Tibial nerve (tissue), 4 donors: ENCODE measurements at regions not wholly inside any gene's neighbourhood (a gene's known extent, or its start where the extent isn't known, plus 50 kb on each side); places are given as distances from the start of the nearest gene placed in this dataset.

Experiments used
- DNase-seq, 2 donors: peaks; one replicate each; pipeline ENCODE4 v3.0.0-alpha.2; 2019; ENCODE audit warnings: low spot score in 2 of 2
- H3K27ac ChIP-seq, 4 donors: fragments of 200-600 bp; sonication (generic) in 3 of 4; one replicate each; pipeline ENCODE4 v1.5.1; 2017 to 2019; ENCODE audit warnings: mild to moderate bottlenecking in 1 of 4
- H3K27me3 ChIP-seq, 2 donors: fragments of 200-600 bp; sonication (generic) in 1 of 2; one replicate each; pipeline versions ENCODE4 v1.5.1 to v1.6.0; 2017 to 2019
- H3K36me3 ChIP-seq, 3 donors: fragments of 200-600 bp; sonication (generic); one replicate each; pipeline ENCODE4 v1.5.1; 2018 to 2019
- H3K4me1 ChIP-seq, 4 donors: fragments of 200-600 bp; sonication (generic) in 3 of 4; one replicate each; pipeline ENCODE4 v1.5.1; 2017 to 2019
- H3K4me3 ChIP-seq, 4 donors: fragments of 200-600 bp; sonication (generic) in 3 of 4; one replicate each; pipeline ENCODE4 v1.5.1; 2017 to 2019; ENCODE audit warnings: mild to moderate bottlenecking in 1 of 4, moderate library complexity in 1 of 4
- H3K9me3 ChIP-seq, 4 donors: fragments of 200-600 bp; sonication (generic) in 3 of 4; one replicate each; pipeline ENCODE4 v1.5.1; 2017 to 2019
- CTCF ChIP-seq, 5 experiments: fragments of 200-600 bp in 3 of 5; fragments of 450-650 bp in 2 of 5; sonication (generic) in 3 of 5; IDR thresholded peaks; one replicate each; pipeline ENCODE4 v1.5.1; 2016 to 2019; ENCODE audit warnings: antibody characterized with exemption in 5 of 5, mild to moderate bottlenecking in 3 of 5, moderate library complexity in 2 of 5
- EP300 ChIP-seq, 2 donors: sonication (generic); formaldehyde crosslinking; IDR thresholded peaks; one replicate each; pipeline ENCODE4 v1.6.1; 2017; ENCODE audit warnings: antibody characterized with exemption in 2 of 2, mild to moderate bottlenecking in 1 of 2
- POLR2A ChIP-seq, 2 donors: fragments of 450-650 bp; IDR thresholded peaks; one replicate each; pipeline ENCODE4 v1.6.1; 2017; ENCODE audit warnings: antibody characterized with exemption in 2 of 2, mild to moderate bottlenecking in 2 of 2, moderate library complexity in 2 of 2
- WGBS, 2 donors: methylation state at CpG; one replicate each; pipeline ENCODE4 v1.1.5; 2018; 5-methylcytosine and 5-hydroxymethylcytosine counted together

GRCh38 chr9:90285946-90286345 lies 356.7 kb downstream of the DIRAS2 start:
- WGBS, 2 donors, result 82 to 95% methylated on average over 2 of the region's 2 CpGs
- Histone ChIP-seq H3K9me3 (no peaks in the 10 kb centered on the region), H3K27ac (no peak overlapping the region), H3K4me1 (no peaks in the 10 kb centered on the region), H3K36me3 (no peaks in the 10 kb centered on the region), H3K27me3 (no peaks in the 10 kb centered on the region), H3K4me3 (no peak overlapping the region)
- no peak for DNase-seq
- TF ChIP-seq EP300 (IDR thresholded peaks at IDR 0.05) (no peak), POLR2A (IDR thresholded peaks at IDR 0.05) (no peak), CTCF (IDR thresholded peaks at IDR 0.05) (no peak)

GRCh38 chr9:90287567-90288274 lies 354.9 kb downstream of the DIRAS2 start:
- Histone ChIP-seq H3K4me3 (no peak overlapping the region), H3K4me1 (no peaks in the 10 kb centered on the region)
- 56 to 69% methylated on average over 9 of the region's 9 CpGs for WGBS, 2 donors

GRCh38 chr9:90288275-90288639 lies 354.4 kb downstream of the DIRAS2 start:
- Histone ChIP-seq H3K27me3 (no peaks in the 10 kb centered on the region), H3K4me3 (no peak overlapping the region), H3K4me1 (no peaks in the 10 kb centered on the region), H3K27ac (no peak overlapping the region), H3K9me3 (no peaks in the 10 kb centered on the region), H3K36me3 (no peaks in the 10 kb centered on the region)
- no peak for DNase-seq
- WGBS, 2 donors, result 93 to 96% methylated on average over 2 of the region's 2 CpGs
- TF ChIP-seq EP300 (IDR thresholded peaks at IDR 0.05) (no peak), POLR2A (IDR thresholded peaks at IDR 0.05) (no peak), CTCF (IDR thresholded peaks at IDR 0.05) (no peak)

More at GRCh38 chr9:90287567-90288274, 354.9 kb downstream of the DIRAS2 start:
- DNase-seq, result no peak
- Histone ChIP-seq H3K9me3 (no peaks in the 10 kb centered on the region), H3K27ac (no peak overlapping the region), H3K36me3 (no peaks in the 10 kb centered on the region), H3K27me3 (no peaks in the 10 kb centered on the region)
- no peak for TF ChIP-seq EP300 (IDR thresholded peaks at IDR 0.05)
- TF ChIP-seq CTCF (IDR thresholded peaks at IDR 0.05), result no peak
- TF ChIP-seq POLR2A (IDR thresholded peaks at IDR 0.05), result no peak

GRCh38 chr9:90290716-90291485 lies 351.7 kb downstream of the DIRAS2 start:
- Histone ChIP-seq H3K27me3 (no peaks in the 10 kb centered on the region), H3K4me1 (no peaks in the 10 kb centered on the region), H3K27ac (no peak overlapping the region), H3K36me3 (no peaks in the 10 kb centered on the region), H3K9me3 (no peaks in the 10 kb centered on the region), H3K4me3 (no peak overlapping the region)
- no peak for TF ChIP-seq EP300 (IDR thresholded peaks at IDR 0.05)
- no peak for TF ChIP-seq POLR2A (IDR thresholded peaks at IDR 0.05)
- TF ChIP-seq CTCF (IDR thresholded peaks at IDR 0.05), result no peak
- no peak for DNase-seq
- 61 to 69% methylated on average over 5 of the region's 5 CpGs for WGBS, 2 donors

GRCh38 chr9:90296539-90296938 lies 346.1 kb downstream of the DIRAS2 start:
- no peak overlapping the region for H3K4me3 ChIP-seq
- no peaks in the 10 kb centered on the region for H3K9me3 ChIP-seq
- H3K27ac ChIP-seq, result no peak overlapping the region
- 37 to 51% methylated on average over 6 of the region's 6 CpGs for WGBS, 2 donors
- no peak for TF ChIP-seq EP300 (IDR thresholded peaks at IDR 0.05)
- TF ChIP-seq POLR2A (IDR thresholded peaks at IDR 0.05), result no peak
- no peaks in the 10 kb centered on the region for H3K27me3 ChIP-seq
- DNase-seq, result no peak
- no peaks in the 10 kb centered on the region for H3K4me1 ChIP-seq
- no peaks in the 10 kb centered on the region for H3K36me3 ChIP-seq
